IPS-NIHi11 (cell line): ENCODE measurements at regions not wholly inside any gene's neighbourhood (a gene's known extent, or its start where the extent isn't known, plus 50 kb on each side); places are given as distances from the start of the nearest gene placed in this dataset.
A peak's percentile ranks its signal among the peaks of the same experiment; 100 is the strongest.

ENCODE experiments used
- DNase-seq: peaks from one replicate; pipeline ENCODE4 v3.0.0; 2012; ENCODE audit warnings: mixed read lengths, low spot score

DNA sequence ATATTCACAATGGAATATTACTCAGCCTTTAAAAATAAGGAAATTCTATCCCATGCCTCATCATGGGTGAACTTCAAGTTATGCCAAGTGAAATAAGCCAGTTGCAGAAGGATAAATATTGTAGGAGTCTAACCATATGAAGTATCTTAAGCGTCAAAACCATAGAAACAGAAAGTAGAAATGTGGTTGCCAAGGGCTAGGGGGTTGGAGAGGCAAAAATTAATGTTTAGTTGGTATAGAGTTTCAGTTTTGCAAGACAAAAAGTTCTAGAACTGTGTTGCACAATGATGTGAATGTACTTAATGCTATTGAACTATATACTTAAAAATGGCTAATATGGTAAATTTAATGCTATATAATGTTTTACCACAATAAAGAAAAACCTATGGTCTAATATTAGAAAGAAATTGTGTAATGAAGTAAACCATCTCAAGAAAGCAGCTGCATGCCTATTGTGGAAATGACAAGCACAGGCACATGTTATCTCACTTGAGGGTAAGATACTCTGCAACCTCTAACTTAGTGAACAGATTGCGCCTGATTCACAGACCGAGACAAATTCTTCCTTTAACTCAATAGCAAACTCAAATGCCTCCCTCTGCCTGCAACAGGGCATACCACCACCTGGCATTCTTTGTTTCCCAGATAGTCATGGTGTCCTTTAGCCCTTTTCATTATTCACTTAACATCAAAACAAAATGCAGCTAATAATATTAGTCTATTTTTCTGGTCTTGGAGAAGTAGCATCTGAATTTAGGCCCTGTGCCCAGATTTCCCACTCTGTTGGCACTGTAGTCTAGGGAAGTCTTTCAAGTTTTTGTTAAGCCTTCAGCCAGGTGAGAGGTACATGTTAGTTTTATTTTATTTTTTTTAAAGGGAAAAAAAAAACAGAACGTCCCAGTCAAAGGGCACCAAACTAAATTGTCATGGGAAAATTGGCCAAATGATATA is 80.2 kb upstream of the ACP3 start:
- DNase-seq, result no peak

DNA sequence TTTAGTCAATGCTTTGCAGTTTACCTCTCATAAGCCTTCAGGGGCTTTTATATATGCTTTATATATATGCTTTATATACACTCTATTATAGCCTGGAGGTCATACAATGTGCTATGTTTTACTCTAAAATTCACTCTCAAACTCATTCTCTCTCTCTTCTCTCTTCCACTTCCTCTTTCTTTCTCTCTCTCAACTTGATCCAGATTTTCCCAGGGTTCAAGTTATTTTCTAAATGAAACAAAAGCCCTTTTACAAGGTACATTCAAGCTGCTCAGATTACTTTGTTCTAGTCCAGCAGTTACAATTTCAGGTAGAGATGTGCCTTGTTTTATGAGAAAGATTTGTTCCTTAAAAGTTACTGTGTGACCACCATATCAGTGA is 79.6 kb upstream of the ACP3 start:
- no peak for DNase-seq

DNA sequence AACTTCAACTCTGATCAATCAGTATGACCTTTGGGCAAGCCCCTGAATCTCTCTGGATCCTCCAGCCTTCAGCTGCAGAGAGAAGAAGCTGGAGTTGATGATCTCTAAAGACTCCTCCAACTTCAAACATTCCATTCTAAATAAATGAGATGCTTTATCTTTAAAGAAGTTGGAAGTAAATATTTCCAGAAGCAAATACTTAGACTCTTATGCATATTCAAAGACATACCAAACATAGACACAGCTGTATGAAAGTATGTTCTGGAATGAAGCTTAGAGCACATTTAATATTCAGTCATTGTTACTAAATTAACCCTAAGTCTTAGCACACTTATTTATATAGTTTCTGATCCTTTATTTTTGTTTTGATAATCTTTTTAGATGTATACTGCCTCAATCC is 77.6 kb upstream of the ACP3 start:
- no peak for DNase-seq

DNA sequence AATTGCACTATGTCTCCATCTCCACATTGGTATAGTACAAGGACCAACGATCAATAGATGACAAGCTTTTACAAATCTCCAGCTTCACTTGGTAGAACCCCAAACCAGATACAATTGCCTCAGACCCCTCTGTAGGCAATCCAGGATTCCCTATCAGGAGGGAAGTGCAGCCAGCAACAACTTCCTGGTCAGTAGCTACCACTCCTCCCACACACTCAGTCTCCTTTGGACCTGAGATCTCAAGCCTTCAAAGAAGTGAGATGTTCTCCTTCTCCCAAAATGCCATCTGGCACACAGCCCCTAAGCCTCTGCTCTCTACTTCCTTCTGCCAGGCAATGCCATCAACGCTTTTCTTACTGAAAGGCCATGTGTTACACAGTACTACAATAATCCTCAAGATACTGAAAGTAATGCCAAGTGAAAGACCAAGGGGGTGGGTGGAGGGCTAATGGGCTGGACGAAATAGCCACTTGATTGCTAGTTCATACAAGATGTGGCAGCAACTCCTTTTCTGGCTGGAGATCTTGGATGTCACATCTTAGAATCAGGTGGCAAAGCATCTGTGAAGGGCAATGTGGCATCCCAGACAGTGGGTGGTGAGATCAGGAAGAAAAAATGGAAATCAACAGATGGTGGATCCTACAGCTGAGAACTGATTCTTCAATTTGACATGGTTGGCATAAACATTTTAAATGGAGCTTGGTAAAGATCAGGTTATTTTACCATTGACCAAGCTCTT is 75.3 kb upstream of the ACP3 start:
- DNase-seq, result no peak

DNA sequence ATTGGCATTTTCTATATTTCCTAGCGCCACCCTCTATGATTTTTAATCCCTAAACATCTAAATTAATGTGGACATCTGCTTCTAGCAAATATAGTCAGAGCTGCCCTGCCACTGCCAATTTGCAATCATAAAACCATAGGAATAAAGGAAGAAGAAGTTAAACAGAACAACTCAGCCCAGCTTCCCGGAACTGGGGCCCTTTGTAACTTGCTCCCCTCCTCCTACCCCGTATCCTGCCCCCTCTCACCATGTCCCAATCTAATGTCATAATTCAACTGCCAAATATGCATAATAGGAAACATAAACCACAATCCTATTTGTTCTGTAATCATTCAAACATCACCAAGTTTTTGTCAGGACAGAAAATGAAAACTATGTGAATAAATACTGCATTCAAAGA is 74.4 kb upstream of the ACP3 start:
- no peak for DNase-seq

DNA sequence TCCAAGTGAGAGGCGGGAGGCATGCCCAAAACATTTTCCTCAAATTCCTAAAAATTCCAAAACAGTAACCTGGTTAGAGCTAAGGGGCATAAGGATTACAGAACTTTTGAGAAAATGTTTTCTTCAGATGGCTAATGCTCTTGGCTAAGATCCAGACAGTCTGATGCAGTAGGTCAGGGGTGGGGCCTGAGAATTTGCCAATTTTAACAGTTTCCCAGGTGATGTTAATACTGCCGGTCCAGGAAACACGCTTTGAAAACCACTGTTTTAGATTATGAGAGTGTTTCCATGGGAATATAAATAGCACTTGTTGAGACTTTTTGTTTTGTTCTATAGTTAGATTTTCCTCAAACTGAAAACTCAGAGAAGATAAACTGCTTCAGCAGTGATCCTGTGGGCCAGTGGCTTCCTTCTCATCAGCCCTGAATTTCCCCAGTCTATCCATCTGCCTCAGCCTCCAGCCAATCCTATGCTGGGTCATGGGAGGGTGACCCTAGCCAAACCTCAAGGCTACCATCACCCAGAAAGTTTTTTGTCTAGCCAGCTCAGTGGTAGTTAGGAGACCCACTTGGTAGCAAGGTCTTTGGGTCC is 71.6 kb upstream of the ACP3 start:
- DNase-seq, result no peak

DNA sequence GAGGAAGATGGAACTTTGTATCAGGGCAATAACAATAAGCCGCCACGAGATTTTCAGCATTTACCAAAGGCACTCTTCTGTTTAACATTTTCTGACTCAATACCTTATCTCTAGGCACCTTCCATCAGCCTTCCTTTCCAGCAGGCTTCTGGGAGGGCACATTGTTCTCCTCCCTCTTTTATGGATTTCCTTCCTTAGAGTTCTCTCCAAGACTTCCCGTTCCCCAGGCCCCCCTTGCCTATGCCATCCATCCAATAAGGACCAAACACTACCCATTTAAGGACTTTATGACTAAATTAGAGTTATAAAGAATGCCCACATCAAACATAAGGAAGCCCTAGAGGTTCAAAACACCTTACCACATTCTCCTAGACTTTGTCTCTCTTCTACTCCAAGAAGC is 71.0 kb upstream of the ACP3 start:
- no peak for DNase-seq

DNA sequence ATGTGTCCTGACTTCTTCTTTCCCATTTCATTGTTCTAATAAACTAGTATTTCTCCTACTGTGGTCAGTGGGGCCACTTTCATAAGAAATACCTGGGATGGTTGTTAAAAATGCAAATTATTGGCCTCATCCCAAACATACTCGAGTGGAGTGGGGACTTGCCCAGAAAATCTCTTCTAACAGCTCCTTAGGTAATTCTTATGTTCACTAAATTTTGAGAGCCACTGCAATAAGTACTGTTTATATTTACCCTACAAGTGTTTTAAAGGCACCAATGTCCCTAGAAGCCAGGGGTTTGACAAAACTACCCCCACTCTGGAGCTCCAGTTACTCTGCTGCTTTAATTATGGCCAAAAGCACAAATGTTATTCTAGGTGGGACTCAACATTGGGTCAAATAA is 70.0 kb upstream of the ACP3 start:
- DNase-seq, result no peak

DNA sequence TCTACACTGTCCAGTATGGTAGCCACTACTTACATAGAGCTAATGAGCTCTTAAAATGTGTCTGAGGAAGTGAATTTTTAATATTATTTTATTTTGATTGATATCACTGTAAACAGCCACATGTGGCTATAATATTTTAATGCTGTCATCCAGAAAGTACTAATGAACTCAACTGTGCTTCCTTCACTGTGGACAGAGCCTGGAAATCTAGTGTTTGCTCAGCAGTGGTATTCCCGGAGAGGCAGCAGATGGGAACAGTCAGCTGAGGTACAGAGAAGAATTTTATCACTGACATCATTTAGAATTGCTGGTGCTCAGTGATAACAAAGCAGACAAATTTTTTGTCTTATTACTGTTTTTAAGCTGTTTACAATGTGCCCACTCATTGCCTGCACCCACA is 68.7 kb upstream of the ACP3 start:
- no peak for DNase-seq

DNA sequence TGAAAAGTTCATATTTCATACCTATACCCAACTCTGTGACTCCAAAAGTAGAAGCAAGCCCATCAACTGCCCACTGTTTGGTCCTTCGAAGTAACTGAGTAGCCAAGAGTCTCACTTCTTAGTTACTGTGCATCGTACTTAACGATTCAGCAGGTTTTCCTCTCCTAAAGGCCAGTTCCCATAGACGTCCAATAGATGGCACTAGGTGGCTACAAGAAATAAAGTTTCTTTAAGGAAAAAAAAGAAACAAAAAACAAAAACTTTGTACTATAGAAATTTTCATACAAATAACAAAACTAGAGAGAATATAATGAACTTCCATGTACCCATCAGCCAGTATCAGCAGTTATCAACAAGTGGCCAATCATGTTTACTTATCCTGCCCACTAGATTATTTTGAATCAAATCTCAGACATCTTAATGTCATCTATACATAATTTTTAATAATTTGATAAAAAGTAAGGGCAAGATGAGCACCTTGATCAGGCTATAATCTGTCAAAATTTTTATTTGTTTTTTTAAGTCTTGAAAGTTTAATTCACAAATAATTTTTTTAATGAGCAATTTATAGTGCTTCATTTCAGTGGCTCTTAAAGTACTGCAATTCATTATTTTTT is 63.8 kb upstream of the ACP3 start:
- DNase-seq, result peak; percentile 37

DNA sequence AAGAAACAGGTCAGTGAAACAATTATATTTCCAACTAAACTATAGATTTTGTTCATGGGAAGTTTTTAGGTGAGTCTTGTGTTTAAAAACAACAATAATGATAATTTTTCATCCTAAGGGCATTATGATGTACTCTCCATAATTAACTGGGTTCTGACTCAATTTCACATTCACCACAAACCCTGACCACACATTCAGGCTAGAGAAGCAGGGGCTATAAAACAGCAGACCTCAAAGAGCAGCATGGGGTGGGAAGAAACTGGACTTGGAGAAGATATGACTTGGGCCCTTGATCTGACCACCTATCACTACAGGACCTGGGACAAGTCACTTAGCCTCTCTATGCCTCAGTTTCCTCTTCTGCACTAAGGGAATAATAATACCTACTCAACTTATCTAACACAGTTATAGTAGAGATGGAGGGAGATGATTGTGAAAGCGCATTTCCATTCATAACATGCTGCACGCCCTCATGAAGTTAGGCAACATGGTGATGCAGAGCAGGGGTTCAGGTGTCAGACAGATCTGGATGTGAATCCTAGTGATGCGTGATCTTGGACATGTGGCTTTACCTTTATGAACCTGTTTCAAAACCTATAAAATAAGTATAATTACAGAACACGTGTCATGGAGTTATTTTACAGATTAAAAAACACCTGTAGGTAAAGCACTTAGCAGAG is 63.0 kb upstream of the ACP3 start:
- no peak for DNase-seq

DNA sequence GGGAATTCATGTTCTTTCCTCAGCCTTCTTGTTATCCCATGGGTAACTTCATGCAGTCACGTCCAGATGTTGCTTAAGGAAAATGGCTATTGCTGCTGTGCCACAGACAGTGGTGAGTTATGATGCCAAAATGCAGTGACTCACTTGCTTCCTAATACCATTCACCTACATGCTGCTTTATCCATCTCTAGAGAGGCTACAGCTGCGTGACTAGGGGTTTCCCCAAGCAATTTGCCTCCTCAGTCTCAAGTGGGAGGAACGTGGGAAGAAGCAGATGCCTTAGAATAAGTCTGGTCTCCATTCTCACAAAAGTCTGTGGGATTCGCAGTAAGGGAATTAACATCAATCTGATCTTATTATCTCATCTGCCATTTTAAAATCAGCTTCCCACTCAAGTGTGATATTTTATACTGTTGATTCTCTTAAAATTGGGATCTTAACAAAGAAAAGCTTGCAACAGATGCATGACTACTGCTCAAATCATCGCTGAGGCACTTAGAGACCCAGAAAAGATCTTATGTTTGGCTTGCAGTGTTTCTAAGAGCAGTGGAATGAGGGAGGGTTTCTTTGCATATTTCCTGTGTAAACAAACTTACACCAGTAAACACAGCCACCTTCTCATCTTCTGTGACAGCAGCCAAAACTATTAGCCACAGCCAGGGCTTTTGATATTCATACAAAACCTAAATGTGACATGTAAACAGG is 62.0 kb upstream of the ACP3 start:
- DNase-seq, result no peak

DNA sequence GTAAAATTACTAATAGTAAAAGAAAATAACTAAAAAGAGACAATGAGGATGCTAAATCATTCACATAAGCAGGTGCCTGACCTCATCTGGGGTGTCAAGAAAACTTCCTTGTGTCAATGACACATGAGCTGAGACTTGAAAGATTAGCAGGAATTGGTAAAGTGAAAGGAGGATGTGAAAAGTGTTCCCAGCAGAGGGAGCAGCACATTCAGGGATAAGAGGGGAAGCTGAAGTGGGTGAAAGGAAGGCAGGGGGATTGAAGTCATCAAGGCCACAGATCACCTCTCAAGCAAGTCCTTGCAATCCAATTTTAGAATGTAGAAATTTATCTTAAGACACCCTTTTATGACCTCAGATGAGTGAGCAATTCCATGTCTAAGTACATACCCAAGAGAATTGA is 60.2 kb upstream of the ACP3 start:
- peak; percentile 38 for DNase-seq

DNA sequence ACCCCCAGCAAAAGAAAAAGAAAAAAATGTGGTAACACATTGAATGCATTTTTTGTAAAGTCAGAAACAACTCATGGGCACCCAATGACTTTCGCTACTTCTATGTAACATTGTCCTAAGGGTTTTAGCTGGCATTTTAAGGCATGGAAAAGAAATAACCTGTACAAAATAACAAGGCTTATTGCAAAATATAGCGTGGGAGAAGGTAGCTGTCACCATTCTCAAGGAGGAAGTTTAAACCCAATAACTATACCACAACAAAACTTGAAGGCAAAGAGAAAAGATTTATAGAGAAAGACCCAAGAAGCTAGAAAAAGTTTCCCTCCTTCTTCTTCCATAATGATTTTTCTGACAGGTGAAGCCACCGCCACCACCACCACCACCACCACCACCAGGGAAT is 55.7 kb upstream of the ACP3 start:
- no peak for DNase-seq

DNA sequence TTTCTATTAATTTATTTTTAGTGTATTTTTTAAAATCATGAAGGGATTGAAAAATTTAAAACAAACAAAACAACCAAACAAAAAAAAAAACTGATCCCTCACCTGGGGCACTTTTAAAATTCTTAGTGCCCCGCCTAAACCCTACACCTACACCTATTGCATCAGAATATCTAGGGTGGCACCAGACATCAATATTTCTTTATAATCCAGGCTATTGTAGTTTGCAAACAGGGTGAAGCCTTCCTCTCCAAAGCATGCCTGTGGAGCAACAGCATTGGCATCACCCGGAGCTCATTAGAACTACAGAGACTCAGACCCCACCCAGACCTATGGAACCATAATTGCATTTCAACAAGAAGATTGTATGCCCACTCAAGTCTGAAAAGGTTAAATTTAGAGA is 54.9 kb upstream of the ACP3 start:
- DNase-seq, result no peak

DNA sequence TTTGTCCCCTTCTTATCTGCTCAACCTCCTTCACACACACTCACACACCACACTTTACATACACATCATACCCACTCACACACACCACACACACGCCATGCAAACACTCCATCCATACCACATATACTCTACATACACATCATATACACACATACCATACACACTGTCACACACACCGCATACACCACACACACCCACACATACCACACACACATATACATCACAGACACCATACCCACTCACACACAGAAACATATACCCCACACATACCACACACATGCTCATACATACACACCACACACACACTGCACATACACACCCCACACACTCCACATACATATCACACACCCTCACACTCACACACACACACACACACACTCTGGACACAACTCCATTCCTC is 54.3 kb upstream of the ACP3 start:
- DNase-seq, result no peak

DNA sequence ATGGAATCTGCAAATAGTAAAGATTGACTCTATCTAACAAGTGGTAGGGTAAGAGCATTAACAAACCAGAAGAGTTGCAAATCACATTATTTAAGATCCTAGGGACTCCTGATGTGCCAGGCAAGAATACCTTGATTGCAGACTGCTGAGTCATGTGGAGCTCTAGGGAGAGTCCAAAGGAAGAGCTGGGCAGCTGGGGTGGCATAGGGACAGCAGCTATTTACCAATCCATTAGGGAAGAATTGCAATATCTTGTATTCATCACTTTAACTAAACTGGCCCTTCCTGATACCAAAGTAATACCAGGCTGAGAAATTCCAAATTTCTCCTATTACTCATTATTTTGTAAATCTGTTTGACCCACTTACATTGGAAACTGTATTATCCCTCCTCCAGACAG is 52.2 kb upstream of the ACP3 start:
- DNase-seq, result no peak

DNA sequence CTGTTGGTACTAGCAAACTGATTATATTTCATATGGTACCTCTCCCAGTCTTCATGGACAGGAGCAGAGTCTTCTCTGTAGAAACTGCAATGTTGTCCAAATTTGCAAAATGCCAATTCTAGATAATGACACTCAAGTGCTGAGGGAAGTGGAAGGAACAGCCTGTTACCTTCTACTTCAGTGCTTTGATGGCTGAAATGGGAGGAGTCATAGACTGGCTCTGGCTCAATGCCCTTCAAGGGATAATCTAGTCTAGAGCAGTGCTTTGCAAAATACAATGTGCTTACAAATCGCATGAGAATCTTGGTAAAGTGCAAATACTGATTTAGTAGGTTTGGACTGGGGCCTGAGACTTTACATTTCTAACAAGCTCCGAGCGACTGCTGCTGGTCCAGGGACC is 51.7 kb upstream of the ACP3 start:
- DNase-seq, result no peak

DNA sequence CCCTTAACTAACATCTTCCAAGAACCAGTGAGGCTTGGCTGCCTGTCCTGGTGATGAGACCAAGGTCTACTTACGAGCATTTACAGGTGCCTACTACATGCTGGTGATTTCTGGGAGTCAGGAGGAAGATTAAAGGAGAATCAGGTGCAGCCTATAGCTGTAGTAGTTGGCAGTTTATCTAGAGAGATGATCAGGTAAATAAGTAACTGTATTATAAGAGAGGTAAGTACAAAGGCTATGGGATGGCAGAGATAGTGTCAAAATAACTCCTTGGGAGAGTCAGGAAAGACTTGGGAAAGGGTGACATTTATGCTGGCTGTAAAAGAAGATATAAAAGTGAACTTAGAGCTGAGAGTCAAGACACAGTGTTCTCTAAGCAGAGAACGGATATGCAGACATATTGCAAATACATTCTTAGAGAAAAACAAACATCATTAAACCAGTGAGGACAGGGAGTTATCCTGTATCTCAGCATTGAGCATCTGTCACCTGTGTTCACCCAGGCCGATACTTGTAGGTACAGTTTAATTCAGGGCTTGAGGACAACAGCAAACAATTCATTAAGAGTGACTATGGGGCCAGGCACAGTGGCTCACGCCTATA is 49.7 kb upstream of the ACP3 start:
- DNase-seq, result no peak
